GM12891 (cell line): ENCODE measurements at regions not wholly inside any gene's neighbourhood (a gene's known extent, or its start where the extent isn't known, plus 50 kb on each side); places are given as distances from the start of the nearest gene placed in this dataset.

ENCODE experiments used
- POLR2A ChIP-seq: IDR thresholded peaks from 2 replicates; pipeline ENCODE4 v1.6.1; 2011; ENCODE audit warnings: low read depth, low read length, control low read depth
- POLR2AphosphoS5 ChIP-seq: IDR thresholded peaks from 2 replicates; pipeline ENCODE4 v1.6.1; 2011; ENCODE audit warnings: low read depth, low read length, control low read depth

GRCh38 chr13:40042991-40043390 lies 387.5 kb downstream of the COG6 start:
- no peak for TF ChIP-seq POLR2AphosphoS5
- no peak for TF ChIP-seq POLR2A
